ENCODE measurements at regions not wholly inside any gene's neighbourhood (a gene's known extent, or its start where the extent isn't known, plus 50 kb on each side); places are given as distances from the start of the nearest gene placed in this dataset.
A peak's percentile ranks its signal among the peaks of the same experiment; 100 is the strongest.
"Not testable (repeated sequence)": the region's sequence is repeated elsewhere in the genome, so short reads cannot be mapped to it uniquely, and the experiment has no call there.

DNA sequence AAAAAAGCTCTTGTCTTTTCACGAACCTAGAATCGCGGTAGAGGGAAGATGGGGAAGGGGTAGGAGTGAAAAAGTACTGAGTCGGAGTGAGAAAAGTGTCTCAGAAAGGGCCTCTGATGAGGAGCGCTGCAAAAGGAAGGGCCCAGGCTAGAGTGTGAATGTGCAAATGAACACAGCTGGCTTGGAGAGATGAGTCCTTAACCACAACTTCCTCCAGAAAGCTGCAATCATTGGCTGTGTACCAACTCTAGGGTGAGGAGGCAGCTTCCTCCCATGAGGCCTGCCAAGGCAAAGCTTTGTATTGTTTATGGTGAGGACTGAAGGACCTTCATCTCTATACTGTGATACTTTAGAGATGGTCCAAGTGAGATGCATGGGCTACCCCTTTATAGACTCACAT lies 566.9 kb upstream of the ANO5 start:
- peak; percentile 26 for DNase-seq

DNA sequence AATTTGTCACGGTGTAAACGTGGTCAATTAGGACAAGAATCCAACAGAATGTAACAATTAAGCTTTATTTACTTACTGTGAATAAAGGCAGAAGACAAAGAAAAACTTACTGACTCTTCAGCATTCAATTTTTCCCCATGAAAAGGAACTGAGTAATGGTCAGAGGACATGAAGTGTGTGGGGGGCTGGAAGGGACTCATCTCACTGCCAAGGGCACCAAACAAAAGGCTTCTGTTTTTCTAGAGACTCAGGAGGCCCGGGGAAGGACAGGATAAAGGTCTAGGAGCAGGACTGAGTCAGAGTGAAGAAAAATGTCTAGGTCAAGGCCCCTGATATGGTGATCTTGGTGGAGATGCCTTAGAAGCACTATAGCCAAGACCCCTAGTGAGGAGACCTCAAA lies 564.2 kb upstream of the ANO5 start:
- DNase-seq: no peak

DNA sequence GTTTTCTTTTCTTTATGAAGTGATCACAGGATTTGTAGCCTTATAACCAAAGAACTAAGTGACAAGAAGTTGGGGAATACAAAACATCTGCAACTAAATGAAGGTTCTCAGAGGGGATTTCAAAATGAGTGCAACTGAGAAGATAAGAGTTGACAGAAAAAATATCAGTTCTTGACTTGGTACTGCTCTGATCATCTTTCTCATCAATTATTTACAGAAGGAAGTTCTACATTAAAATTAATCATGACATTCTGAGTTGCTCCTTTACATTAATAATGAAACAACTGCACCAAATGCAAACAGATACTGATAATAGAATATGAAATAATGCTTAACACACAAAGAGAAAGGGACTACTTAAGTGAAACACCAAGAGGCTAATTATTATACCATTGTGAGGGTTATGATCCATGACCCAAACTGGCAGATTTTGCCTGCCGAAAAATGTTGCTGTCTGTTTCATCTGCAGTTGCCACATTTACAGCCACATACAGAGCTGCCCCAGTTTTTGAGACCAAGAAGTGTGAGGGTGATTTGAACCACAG lies 561.9 kb upstream of the ANO5 start:
- no peak for DNase-seq

- DNase-seq: peak; percentile 20
Measured at GRCh38 chr11:21631991-21632390, 560.9 kb upstream of the ANO5 start.

GRCh38 chr11:21634491-21634890 lies 558.4 kb upstream of the ANO5 start:
- DNase-seq: no peak

- no peak for DNase-seq
Measured at GRCh38 chr11:21634956-21635355, 557.9 kb upstream of the ANO5 start.

GRCh38 chr11:21635394-21636145 lies 557.3 kb upstream of the ANO5 start:
- no peak for DNase-seq

DNA sequence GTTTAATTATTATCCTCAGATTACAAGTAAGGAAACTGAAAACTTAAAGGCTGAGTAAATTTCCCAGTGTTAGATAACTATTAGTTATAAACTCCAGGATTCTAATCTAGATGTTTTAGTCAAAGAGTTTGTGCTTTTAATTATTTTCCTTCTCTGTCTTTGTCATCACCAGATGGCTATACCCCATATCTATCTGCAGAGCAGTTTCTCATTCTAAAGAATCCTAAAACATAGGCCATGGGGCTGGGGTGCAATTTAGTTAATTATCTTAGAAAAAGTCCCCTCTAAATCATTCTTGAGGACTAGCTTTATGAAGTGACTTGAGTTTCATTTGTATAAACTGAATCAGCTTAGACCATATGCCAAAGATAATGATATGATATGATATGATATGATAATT lies 556.3 kb upstream of the ANO5 start:
- no peak for DNase-seq

- no peak for DNase-seq
Measured at GRCh38 chr11:21640491-21640890, 552.4 kb upstream of the ANO5 start.

- DNase-seq: no peak
Measured at GRCh38 chr11:21641869-21642268, 551.0 kb upstream of the ANO5 start.

GRCh38 chr11:21646351-21646750 lies 546.5 kb upstream of the ANO5 start:
- no peak for DNase-seq

GRCh38 chr11:21650961-21651360 lies 541.9 kb upstream of the ANO5 start:
- DNase-seq: no peak

DNA sequence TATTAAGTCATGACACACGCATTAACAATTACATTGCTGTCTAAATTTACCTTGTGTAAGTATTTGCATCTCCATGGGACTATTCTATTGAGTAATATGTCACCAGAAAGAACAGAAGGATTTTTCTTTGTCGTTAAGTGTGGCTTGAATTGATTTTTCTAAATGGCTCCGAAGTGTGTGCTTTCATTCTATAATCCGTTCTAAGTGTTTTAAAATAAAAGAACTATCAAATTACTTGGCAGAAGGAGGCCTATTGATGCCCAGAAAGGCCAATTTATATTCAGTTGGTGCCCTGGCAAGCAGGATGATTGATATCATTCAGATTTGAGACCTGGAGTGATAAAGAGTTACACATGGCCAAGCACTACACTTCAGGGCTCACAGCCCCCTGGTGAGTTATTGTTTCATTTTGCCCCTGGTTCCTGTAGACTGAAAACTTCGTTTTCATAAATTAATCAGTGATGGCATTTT lies 538.9 kb upstream of the ANO5 start:
- no peak for DNase-seq

DNA sequence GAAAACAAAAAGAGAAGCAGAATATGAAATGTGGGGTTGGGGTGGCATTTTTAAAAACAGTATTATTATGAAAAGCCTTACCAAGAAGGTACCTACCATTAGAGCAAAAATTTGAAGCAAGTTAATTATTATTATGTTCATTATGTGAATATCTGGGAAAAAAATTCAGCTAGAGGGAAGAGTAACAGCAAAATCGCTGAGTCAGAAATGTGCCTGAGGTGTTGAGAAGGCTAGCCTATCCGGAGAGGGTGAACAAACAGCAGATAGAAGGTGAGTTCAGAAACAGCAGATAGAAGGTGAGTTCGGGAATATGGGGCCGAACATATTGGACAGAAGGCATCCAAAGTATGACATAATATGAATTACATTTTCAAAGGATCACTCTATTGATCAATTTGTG lies 536.8 kb upstream of the ANO5 start:
- DNase-seq: no peak

DNA sequence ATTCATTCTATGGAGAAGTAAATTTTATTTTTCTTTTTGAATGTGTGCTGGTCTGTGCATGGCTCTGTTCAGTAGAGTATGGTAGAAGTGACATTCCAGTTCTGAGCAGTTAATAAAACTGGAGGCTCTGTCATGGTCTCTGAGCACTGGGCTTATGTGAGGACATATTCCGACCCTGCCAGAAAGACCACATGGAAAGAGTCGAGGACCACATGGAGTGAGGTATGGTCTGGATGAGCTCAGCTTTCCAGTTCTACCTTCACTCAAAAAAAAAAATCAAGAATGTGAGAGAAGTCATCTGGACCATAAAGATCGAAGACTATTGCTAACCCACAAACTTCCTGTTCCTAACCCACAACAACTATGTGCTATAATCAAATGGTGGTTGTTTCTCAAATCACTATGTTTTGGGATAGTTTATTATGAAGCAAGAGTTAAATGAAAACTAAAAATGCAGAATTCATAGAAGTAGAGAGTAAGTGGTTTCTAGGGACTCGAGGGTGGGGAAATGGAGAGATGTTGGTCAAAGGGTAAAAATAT lies 534.2 kb upstream of the ANO5 start:
- DNase-seq: no peak

GRCh38 chr11:21659377-21659776 lies 533.5 kb upstream of the ANO5 start:
- DNase-seq: not testable (repeated sequence)

DNA sequence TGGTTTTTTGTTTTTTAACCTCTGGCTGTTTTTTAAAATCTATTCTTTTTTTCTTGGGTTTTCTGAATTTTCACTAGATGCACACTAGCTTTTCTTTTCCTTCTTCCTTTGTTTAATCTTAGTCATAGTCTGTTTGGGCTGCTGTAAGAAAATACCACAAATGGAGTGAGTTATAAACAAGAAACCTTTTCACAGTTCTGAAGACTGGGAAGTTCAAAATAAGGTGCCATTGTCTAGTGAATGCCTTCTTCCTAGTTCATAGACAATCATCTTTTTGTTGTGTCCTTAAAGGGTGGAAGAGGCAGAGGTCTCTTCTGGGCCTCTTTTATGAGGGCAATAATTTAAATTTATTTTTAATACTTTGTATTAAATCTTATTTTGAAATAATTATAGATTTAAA lies 532.9 kb upstream of the ANO5 start:
- no peak for DNase-seq

GRCh38 chr11:21675049-21675616 lies 517.8 kb upstream of the ANO5 start:
- DNase-seq: no peak

DNA sequence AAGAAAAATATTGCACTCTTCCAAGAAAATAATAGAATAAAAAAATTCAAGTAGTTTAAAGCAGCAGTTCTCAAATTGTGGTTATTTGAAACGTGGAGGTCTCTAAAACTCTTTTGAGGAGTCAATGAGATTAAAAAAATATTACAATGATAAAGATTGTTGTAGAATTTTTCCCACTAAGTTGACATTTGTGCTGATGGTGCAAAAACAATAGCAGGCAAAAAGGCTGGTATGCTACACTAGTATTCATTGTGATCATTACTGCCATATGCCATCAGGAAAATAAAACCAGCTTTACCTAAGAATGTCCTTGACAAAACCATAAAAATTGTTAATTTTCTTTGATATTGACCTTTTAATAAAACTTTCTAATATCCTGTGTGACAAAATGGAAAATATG lies 505.2 kb upstream of the ANO5 start:
- DNase-seq: no peak

DNA sequence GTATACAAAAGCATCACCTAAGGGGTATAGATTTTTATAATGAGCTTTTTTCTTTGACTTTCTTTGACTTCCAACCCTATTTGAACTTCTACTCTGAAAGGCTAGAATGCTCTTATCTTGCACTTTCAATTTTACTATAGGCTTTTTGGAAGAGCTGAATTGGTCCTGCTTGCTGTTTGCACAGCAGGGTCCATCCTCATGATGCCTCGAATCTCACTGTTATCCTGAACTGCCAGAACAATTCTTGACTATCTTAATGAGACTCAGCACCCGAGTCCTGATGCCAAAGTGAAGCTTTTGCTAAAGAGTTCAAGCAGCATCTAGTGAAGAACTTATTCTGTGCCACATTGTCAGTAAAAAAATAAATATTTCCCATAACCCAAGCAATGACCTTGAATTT lies 488.3 kb upstream of the ANO5 start:
- no peak for DNase-seq

DNA sequence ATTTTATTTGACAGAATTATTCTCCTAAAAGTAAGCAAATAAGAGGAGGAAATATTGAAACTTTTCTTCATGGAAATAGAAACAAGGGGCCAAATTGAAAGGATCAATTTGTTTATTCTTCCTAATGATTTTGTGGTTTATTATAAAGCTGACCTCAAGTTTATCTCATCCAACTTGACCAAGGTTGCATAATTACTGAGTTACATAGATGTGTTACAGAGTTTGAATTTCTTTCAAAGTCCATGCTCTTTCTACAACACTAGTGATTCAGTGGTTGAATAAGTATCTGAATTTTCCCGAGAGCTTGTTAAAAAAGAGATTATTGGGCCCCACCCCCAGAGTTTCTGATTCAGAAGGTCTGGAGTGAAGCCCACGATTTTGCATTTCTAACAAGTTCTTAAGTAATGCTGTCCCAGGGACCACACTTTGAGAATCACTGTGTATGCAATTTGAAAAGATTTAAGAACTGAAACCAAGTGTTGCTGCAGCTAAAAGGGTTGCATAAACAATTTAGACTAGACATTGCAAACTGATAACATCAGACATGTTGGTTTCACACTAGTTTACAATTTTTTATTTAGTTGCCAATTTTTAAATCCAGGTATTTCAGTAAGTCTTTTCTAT lies 485.7 kb upstream of the ANO5 start:
- no peak for DNase-seq

DNA sequence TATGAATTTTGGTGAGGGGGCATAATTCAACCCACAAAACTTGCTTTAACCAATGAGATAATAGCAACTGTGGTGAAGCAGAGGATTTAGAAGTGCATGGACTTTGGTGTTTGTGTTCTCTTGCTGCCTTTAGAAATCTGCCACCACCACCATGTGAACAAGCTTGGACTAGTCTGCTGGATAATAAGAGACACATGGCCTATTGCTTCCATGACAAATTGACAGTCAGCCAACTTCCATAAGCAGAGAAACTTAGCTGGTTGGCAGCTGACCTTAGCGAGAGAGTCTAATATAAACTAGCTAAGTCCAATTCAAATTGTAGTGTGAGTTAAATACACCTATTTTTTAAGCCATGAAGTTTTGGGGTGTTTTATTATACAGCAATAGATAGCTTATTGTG lies 482.1 kb upstream of the ANO5 start:
- no peak for DNase-seq

- no peak for DNase-seq
Measured at GRCh38 chr11:21711341-21711740, 481.5 kb upstream of the ANO5 start.

DNA sequence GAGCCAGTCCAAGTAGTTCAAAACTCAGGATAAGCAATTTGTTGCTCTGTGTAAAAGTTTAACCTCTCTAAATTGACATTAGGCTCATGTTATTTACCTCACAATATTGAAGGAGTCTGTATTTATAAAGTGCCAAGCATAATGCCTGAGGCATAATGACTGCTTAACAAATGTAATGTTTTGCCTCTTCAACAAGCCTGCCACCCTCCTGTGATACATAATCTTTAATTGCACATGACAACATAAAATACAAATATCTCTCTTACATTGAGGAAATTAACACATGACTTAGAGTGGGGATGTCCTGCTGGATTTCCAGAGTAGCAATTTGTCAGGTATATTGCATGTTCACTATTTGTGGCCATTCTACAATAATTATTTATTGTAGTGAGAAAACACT lies 469.2 kb upstream of the ANO5 start:
- DNase-seq: no peak

All from femur (tissue), 1 donor.